ENCODE measurements at regions not wholly inside any gene's neighbourhood (a gene's known extent, or its start where the extent isn't known, plus 50 kb on each side); places are given as distances from the start of the nearest gene placed in this dataset.

- TF ChIP-seq ETV6 (CRISPR knock-in tag; IDR thresholded peaks at IDR 0.05) (no peak), E2F4 (CRISPR knock-in tag; IDR thresholded peaks at IDR 0.05; ENCODE audit: borderline replicate concordance, low read depth) (no peak), ZNF138 (CRISPR knock-in tag; conservative IDR thresholded peaks at IDR 0.05) (no peak), CTCF (IDR thresholded peaks at IDR 0.05) (no peak), ATF3 (CRISPR knock-in tag; conservative IDR thresholded peaks at IDR 0.05) (no peak), NFE2L1 (CRISPR knock-in tag; IDR thresholded peaks at IDR 0.05) (no peak), MLX (CRISPR knock-in tag; IDR thresholded peaks at IDR 0.05) (no peak)
These were observed 273.5 kb downstream of the ADAMTS20 start for GRCh38 chr12:43278541-43278832.

Data from WTC11 (cell line).